Cardiac fibroblast (primary cell): ENCODE measurements at regions not wholly inside any gene's neighbourhood (a gene's known extent, or its start where the extent isn't known, plus 50 kb on each side); places are given as distances from the start of the nearest gene placed in this dataset.

Experiments
- DNase-seq, 2 donors: peaks; one replicate each; pipeline versions ENCODE4 v3.0.0 to v3.0.0-alpha.2; 2010; ENCODE audit warnings: low read depth in 2 of 2
- H3K4me3 ChIP-seq, 2 donors: replicated peaks in 1 of 2; 1 replicate in 1 of 2; 2 replicates in 1 of 2; pipeline ENCODE4 v1.5.1; 2011; ENCODE audit warnings: low read depth in 2 of 2, low read length in 2 of 2, mild to moderate bottlenecking in 2 of 2, moderate library complexity in 1 of 2
- TF ChIP-seq, protein P1 (sequence below): IDR thresholded peaks from one replicate; pipeline ENCODE4 v1.5.1; 2011; ENCODE audit warnings: low read depth, mild to moderate bottlenecking, low read length, inconsistent platforms

DNA sequence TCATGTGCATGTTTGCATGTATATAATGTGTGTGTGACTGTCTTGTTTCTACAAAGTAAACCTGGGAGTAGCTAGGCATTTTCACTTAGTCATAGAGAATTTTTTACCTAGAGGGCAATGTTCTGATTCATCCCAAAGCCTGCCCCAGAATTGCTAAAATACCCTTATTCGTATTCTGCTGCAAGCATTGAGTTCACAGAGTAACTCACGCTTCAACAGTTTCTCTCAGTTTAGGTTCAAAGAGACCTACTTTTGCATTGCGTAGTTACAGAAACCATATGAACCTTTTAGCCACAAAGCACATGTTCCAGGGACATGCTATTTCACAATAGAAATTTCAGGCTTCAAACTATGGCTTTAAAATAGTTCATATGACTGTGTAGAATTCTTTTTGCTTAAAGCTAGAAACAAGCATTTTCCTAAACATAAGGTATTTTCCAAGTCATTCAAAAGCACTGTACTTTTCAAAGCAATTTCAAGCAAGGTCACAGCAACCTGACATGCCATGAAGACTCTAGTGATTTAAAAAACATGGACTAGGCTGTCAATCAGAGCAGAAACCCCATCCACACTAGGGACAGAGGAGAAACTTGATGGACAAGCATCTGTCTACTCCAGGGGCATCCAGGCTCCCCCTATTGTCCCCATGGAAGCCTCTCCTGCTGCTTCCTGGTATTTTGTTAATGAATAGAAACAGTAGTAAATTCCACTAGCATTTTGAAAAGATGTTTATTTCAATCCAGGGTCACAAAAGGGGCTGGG is 81.5 kb upstream of the MAPK10 start:
- no peak overlapping the region for H3K4me3 ChIP-seq
- peak in 1 of 2 donors; percentile 28 for DNase-seq
- TF ChIP-seq, protein P1, sequence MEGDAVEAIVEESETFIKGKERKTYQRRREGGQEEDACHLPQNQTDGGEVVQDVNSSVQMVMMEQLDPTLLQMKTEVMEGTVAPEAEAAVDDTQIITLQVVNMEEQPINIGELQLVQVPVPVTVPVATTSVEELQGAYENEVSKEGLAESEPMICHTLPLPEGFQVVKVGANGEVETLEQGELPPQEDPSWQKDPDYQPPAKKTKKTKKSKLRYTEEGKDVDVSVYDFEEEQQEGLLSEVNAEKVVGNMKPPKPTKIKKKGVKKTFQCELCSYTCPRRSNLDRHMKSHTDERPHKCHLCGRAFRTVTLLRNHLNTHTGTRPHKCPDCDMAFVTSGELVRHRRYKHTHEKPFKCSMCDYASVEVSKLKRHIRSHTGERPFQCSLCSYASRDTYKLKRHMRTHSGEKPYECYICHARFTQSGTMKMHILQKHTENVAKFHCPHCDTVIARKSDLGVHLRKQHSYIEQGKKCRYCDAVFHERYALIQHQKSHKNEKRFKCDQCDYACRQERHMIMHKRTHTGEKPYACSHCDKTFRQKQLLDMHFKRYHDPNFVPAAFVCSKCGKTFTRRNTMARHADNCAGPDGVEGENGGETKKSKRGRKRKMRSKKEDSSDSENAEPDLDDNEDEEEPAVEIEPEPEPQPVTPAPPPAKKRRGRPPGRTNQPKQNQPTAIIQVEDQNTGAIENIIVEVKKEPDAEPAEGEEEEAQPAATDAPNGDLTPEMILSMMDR: no peak

- TF ChIP-seq, protein P1: no peak
- no peak overlapping the region for H3K4me3 ChIP-seq
- DNase-seq: no peak
These were observed 83.0 kb upstream of the MAPK10 start for GRCh38 chr4:86442881-86443280.

GRCh38 chr4:86443495-86443894 is 83.6 kb upstream of the MAPK10 start:
- no peak overlapping the region for H3K4me3 ChIP-seq
- DNase-seq: no peak
- TF ChIP-seq, protein P1: no peak

- no peak for DNase-seq
- TF ChIP-seq, protein P1: no peak
These were observed 87.1 kb upstream of the MAPK10 start for GRCh38 chr4:86446996-86447395.

DNA sequence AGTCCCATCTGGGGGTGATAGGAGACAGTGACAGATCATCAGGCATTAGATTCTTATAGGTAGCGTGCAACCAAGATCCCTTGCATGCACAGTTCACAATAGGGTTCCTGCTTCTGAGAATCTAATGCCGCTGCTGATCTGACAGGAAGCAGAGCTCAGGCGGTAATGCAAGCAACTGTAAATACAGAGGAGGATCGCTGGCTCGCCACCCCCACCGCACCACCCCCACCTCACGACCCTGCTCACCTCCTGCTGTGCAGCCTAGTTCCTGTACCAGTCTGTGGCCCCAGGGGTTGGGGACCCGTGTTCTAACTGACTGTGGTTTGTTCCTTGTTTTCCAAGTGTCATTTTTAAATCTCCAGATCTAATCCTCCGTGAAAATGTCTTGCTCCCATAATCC is 89.0 kb upstream of the MAPK10 start:
- no peak for DNase-seq
- TF ChIP-seq, protein P1: no peak
- no peak overlapping the region for H3K4me3 ChIP-seq

More at GRCh38 chr4:86446996-86447395, 87.1 kb upstream of the MAPK10 start:
- no peak overlapping the region for H3K4me3 ChIP-seq

DNA sequence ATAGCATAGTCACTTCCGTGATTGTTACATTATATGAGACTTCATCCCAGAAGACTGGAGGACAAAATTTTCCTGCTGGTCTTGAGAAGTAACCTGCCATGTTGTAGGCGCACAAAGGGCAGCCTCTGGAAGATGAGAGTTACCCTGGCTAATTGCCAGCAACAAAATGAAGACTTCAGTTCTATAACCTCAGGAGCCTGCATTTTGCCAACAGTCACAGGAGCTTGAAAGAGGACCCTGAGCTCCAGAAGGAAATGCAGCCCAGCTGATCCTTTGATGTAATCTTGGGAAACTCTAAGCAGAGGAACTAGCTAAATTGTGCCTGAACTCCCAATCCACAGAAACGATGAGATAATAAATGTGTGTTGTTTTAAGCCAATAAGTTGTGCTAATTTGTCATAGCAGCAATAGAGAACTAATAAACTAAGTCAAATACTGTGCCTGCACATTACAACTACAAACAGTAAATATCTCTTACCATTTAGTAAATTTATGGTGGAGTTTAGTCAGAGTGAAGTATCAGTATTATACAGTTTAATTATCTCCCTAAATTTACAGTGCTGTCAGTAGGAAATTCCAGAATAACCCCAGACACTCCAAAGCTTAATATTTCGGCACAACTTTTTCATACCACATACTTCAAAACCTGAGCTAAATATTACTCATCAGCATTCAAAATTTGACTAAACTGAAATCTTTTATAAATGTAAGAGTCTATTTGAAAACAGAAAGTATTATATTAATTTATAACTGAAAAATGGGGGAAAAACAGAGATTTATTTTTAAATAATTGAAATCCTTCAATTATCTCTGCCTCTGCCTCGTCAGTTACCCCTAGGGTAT is 90.1 kb upstream of the MAPK10 start:
- TF ChIP-seq, protein P1: no peak
- no peak for DNase-seq
- no peak overlapping the region for H3K4me3 ChIP-seq
